Osteocyte (in vitro differentiated cells): ENCODE measurements at regions not wholly inside any gene's neighbourhood (a gene's known extent, or its start where the extent isn't known, plus 50 kb on each side); places are given as distances from the start of the nearest gene placed in this dataset.

Source experiments
- DNase-seq: peaks from one replicate; pipeline ENCODE4 v3.0.0; 2021; ENCODE audit warnings: mixed read lengths; ENCODE audit not compliant: unreplicated experiment; ENCODE audit errors: extremely low spot score
- H3K27ac Mint-ChIP-seq: one replicate; pipeline ENCODE4 v1.8.0; 2021; ENCODE audit warnings: mild to moderate bottlenecking, mixed read lengths; ENCODE audit not compliant: unreplicated experiment
- H3K27me3 Mint-ChIP-seq: one replicate; pipeline ENCODE4 v1.8.0; 2021; ENCODE audit warnings: mixed read lengths; ENCODE audit not compliant: unreplicated experiment
- H3K36me3 Mint-ChIP-seq: one replicate; pipeline ENCODE4 v1.8.0; 2021; ENCODE audit warnings: mixed read lengths; ENCODE audit not compliant: unreplicated experiment
- H3K4me1 Mint-ChIP-seq: one replicate; pipeline ENCODE4 v1.8.0; 2021; ENCODE audit warnings: mixed read lengths; ENCODE audit not compliant: unreplicated experiment
- H3K4me3 Mint-ChIP-seq: one replicate; pipeline ENCODE4 v1.8.0; 2021; ENCODE audit warnings: mild to moderate bottlenecking, moderate library complexity, mixed read lengths; ENCODE audit not compliant: unreplicated experiment
- H3K9me3 Mint-ChIP-seq: one replicate; pipeline ENCODE4 v1.8.0; 2021; ENCODE audit warnings: mixed read lengths; ENCODE audit not compliant: unreplicated experiment
- TF ChIP-seq, protein P1 (sequence below): fragments of 200-600 bp; sonication (generic); IDR thresholded peaks from 2 replicates; pipeline ENCODE4 v1.5.0; 2021; ENCODE audit warnings: antibody characterized with exemption, mild to moderate bottlenecking, moderate library complexity

DNA sequence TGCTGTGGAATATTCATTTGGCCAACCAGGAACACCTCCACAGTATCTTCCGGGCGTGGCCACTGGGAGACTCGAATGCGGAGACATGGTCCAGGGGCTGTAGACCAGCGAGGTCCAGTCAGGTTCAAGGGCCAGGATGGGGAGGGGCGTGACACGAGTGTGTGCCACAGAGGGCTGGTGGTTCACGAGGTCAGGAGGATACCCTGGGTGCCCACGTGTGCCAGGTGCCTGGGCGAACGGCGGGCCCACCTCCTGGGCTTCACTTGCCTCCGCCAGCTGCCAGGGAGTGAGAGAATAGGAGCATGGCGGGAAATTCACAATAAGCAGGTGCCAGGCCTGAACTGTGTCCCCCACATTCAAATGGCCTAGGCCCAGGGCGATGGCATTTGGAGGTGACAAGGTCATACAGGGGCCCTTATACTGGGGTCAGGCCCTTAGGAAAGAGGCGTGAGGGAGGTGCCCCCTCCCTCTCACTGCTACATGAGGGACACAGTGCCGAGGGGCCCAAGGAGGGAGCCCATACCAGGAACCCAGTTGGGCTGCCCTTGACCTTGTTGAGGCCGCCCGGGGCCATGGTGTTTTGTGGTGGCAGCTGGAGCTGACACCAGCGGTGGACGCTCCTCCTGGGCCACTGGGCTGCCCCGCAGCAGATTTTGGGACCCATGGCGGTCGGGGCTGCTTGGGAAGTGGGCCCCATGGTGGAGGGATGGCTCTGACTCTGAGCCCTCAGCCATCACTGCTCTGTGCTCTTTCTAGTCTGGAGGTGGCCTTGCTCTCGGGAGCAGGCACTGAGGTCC, 1268.9 kb downstream of the BRD1 start:
- Mint-ChIP-seq H3K27ac (no peak overlapping the region), H3K36me3 (no peaks in the 10 kb centered on the region), H3K9me3 (no peaks in the 10 kb centered on the region), H3K4me1 (no peaks in the 10 kb centered on the region), H3K27me3 (no peaks in the 10 kb centered on the region), H3K4me3 (no peak overlapping the region)
- TF ChIP-seq, protein P1, sequence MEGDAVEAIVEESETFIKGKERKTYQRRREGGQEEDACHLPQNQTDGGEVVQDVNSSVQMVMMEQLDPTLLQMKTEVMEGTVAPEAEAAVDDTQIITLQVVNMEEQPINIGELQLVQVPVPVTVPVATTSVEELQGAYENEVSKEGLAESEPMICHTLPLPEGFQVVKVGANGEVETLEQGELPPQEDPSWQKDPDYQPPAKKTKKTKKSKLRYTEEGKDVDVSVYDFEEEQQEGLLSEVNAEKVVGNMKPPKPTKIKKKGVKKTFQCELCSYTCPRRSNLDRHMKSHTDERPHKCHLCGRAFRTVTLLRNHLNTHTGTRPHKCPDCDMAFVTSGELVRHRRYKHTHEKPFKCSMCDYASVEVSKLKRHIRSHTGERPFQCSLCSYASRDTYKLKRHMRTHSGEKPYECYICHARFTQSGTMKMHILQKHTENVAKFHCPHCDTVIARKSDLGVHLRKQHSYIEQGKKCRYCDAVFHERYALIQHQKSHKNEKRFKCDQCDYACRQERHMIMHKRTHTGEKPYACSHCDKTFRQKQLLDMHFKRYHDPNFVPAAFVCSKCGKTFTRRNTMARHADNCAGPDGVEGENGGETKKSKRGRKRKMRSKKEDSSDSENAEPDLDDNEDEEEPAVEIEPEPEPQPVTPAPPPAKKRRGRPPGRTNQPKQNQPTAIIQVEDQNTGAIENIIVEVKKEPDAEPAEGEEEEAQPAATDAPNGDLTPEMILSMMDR = no peak
- no peak for DNase-seq

- Mint-ChIP-seq H3K4me1 (no peaks in the 10 kb centered on the region), H3K36me3 (no peaks in the 10 kb centered on the region), H3K27me3 (no peaks in the 10 kb centered on the region), H3K27ac (no peak overlapping the region), H3K4me3 (no peak overlapping the region), H3K9me3 (no peaks in the 10 kb centered on the region)
- TF ChIP-seq, protein P1 = no peak
- DNase-seq = no peak
Observed at GRCh38 chr22:48558016-48558415, 1269.7 kb downstream of the BRD1 start.

- no peak overlapping the region for H3K4me3 Mint-ChIP-seq
- TF ChIP-seq, protein P1 = no peak
- no peak overlapping the region for H3K27ac Mint-ChIP-seq
- no peaks in the 10 kb centered on the region for H3K9me3 Mint-ChIP-seq
- H3K27me3 Mint-ChIP-seq = no peaks in the 10 kb centered on the region
- no peaks in the 10 kb centered on the region for H3K4me1 Mint-ChIP-seq
- no peak for DNase-seq
- no peaks in the 10 kb centered on the region for H3K36me3 Mint-ChIP-seq
Observed at GRCh38 chr22:48557473-48557872, 1270.2 kb downstream of the BRD1 start.

DNA sequence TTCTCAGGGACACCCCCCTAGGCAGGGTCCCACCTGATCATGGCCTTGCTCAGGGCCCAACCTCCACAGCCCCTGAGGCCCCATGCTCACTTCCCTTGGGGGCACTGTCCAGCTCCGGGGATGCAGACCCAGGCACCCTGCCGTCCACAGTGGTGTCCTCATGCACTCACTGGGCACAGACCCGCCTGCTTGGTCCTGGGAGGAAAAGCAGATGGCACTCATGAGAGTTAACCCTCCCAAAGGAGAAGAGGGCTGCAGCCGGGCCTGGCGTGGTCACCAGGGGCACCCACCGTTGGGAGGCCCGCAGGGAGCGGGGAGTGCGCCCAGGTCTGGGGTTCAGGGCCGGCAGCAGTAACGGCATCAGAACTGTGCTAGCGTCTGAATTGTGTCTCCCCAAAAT, 1270.9 kb downstream of the BRD1 start:
- Mint-ChIP-seq H3K27ac (no peak overlapping the region), H3K4me1 (no peaks in the 10 kb centered on the region), H3K4me3 (no peak overlapping the region), H3K36me3 (no peaks in the 10 kb centered on the region), H3K9me3 (no peaks in the 10 kb centered on the region), H3K27me3 (no peaks in the 10 kb centered on the region)
- TF ChIP-seq, protein P1 = no peak
- DNase-seq = no peak

DNA sequence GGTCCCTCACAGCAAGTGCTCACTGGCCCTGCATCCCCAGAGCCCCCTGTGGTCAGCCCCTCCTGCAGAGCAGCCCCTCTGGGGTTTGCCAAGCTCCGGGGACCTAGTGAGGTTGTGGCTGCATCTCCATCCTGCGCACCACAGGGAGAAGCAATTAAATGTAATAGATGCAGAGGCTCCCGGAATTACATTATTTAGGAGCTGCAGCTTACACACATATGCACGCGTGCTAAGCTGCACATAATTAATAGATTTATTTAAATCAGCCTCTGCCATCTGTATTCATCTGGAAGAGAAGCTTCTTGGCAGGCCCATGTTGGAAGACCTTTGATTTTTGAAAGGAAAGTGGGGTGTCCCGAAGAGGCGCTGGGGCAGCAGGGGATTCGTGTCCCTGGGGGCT, 1271.5 kb downstream of the BRD1 start:
- Mint-ChIP-seq H3K27ac (no peak overlapping the region), H3K9me3 (no peaks in the 10 kb centered on the region), H3K27me3 (no peaks in the 10 kb centered on the region), H3K4me1 (no peaks in the 10 kb centered on the region), H3K4me3 (no peak overlapping the region), H3K36me3 (no peaks in the 10 kb centered on the region)
- DNase-seq = no peak
- TF ChIP-seq, protein P1 = no peak
